ENCODE measurements at regions not wholly inside any gene's neighbourhood (a gene's known extent, or its start where the extent isn't known, plus 50 kb on each side); places are given as distances from the start of the nearest gene placed in this dataset.

- DNase-seq: no peak
Measured at GRCh38 chr11:122268601-122269130, 152.7 kb upstream of the BLID start.

GRCh38 chr11:122267602-122268001 lies 151.6 kb upstream of the BLID start:
- DNase-seq: no peak

DNA sequence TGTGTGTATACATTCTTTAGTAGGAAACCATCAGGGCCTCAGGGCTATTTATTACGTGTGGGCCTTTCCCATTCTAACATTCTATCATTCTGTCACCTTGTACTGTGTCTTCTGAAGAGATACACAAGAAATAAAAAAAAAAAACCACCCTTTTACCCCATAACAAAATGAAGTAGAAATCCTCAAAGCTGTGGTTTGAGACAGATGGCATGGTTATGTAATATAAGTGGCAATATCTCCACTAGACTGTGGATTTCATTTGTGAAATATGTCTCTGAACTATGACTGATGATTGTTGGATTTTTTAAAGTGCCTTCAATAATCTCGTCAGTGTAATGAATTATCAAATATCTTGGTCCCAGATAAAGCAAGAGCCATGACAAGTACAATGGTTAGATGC lies 150.0 kb upstream of the BLID start:
- no peak for DNase-seq

GRCh38 chr11:122264121-122264520 lies 148.1 kb upstream of the BLID start:
- DNase-seq: no peak

DNA sequence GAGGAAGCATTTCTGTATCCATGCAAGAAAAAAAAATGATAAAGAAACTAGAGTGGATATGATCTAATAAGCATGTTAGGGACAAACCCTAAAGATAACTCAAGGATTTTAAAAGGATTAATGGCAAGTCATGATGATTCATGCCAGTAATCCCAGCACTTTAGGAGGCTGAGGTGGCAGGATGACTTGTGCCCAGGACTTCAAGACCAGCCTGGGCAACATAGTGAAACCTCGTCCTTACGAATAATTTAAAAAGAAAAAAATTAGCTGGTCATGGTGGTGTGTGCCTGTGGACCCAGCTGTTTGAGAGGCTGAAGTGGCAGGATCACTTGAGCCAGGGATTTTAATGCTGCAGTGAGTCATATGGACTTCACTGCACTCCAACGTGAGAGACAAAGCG lies 145.5 kb upstream of the BLID start:
- DNase-seq: no peak

DNA sequence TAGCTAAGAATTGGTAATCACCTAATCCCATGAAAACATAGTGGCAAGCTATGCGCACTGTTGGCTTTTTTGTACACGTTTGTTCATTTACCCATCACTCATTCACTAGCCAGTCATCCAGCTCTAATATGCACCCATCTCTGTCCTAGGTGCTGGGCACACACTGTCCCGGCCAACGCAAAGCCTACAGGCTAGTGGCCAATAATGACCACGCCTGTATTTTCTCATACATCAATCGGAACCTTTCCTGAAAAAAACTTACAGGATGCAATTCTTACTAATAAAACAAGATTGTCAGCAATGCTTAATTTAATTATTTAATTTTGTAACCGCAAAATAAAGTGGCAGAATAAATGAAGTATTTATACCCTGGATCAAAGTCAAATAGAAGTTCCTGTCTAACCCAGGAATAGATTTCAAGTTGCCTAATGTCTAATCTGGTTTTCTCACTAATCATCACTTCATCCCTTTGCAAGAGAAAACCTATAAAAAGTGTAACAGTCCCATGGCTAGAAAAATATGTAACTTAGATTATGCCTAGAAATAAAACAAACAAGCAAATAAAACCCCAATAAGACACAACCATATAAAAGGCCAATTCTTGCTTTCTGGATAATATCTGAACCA lies 143.3 kb upstream of the BLID start:
- no peak for DNase-seq

GRCh38 chr11:122258446-122259194 lies 142.6 kb upstream of the BLID start:
- no peak for DNase-seq

- no peak for DNase-seq
Measured at GRCh38 chr11:122253589-122254231, 137.7 kb upstream of the BLID start.

DNA sequence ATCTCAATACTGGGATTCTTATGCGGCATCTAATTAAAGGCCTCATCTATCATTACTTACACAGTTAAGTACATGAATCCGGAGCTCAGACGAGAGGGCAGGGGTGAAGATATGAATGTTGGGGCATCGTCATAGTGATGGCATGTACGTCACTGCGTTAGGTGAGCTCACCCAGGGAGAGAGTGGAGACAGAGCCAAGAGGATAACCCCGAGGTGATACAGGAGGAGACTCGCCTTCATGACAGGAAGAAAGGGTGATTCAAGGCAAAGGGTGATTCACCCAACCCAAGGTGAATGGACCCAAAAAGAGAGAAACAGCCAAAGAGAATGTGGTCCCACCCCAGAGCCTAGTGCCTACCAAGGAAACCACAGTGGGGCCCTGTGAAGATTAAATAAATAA lies 132.9 kb upstream of the BLID start:
- no peak for DNase-seq

- no peak for DNase-seq
Measured at GRCh38 chr11:122248131-122248530, 132.1 kb upstream of the BLID start.

- DNase-seq: no peak
Measured at GRCh38 chr11:122246874-122247273, 130.9 kb upstream of the BLID start.

DNA sequence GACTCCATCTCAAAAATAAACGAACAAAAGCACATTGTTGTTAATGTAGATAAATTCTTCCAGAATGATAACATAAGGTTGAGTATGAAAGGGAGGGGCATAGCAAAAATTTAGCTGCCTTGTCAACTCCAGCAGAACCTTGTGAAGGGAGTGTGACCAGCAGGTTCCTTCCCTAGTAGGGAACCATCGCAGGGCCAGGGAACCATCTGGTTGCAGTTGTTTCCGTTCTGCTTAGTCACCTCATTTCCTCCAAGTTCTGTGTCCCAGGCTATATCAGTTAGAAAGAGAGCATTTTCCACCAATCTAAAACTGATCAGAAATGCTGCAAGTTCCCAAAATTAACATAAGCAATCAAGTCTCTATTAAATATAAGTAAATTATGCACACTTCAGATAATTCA lies 126.7 kb upstream of the BLID start:
- no peak for DNase-seq

DNA sequence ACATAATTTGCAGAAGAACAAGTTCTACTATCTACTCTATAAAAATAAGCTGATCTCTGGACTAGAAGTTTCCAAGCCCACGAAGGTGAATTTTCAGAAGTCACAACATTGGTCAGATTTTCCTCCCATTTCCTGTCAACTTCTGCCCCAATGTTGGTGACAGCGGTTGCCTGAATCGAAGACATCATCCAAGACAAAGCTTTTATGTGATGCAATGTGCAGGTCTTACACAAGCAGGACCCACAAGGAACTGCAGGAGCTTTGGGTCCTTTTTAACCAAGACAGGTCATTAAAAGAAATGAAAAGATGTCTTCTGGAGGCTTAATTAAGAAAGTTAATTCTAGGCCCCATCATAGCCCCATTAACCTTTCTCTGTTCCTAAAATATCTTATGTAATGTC lies 125.6 kb upstream of the BLID start:
- no peak for DNase-seq

GRCh38 chr11:122240638-122241037 lies 124.6 kb upstream of the BLID start:
- no peak for DNase-seq

- no peak for DNase-seq
Measured at GRCh38 chr11:122235615-122236014, 119.6 kb upstream of the BLID start.

DNA sequence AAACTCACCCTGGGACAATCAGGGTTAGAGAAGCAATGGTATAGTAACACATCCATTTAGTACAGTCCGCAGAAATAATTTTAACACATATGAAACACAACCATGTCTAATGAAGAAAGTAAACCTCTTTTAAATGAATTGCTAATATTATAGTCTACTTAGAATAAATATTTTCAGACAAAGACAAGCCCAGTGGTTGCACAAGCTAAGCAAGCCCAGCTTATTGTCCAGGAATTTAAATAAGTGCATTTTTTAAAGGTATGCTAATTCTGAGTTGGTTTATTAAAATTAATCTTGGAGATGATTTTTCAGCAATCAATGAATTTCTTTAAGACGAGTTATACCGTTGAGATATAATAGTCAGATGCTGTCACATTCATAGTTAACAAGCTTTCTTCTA lies 118.8 kb upstream of the BLID start:
- no peak for DNase-seq

- no peak for DNase-seq
Measured at GRCh38 chr11:122234257-122234656, 118.2 kb upstream of the BLID start.

- DNase-seq: no peak
Measured at GRCh38 chr11:122232985-122233384, 117.0 kb upstream of the BLID start.

DNA sequence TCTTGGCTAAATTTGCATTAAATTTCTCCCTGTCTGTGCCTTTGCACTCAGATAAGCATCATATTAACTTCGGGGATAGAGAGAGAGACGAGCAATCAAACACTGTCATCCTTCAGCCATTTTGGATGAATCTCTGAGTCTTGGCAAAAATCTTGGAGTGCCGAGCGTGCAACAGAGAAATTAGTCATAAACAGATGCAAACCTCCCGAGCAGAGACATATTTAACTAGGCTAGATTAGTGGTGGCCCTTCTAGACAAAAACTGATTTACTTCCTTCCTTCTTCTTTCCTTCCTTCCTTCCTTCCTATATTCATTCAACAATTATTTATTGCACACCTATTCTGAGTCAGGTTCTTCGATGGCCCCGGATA lies 114.4 kb upstream of the BLID start:
- DNase-seq: no peak

GRCh38 chr11:122229481-122230384 lies 113.7 kb upstream of the BLID start:
- no peak for DNase-seq

DNA sequence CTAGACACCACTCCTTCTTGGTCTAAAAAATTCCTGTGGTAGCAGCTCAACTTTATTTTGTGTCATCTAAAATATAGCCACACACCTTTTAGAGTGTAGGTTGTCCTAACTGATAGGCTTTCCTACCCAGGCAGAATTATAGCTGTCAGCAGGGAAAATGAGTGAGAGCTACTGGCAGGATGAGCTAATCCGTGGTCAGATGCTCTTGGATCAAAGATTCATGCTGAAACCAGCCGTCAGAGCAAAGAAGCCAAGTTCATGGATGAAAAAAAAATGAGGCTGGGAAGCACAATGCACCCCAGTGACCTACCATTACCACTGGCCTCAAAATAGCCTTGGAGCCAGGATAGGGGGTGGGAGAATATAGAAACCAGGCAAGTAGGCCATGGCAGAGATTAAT lies 113.1 kb upstream of the BLID start:
- no peak for DNase-seq

GRCh38 chr11:122226810-122227379 lies 110.9 kb upstream of the BLID start:
- DNase-seq: no peak

GRCh38 chr11:122224867-122225266 lies 108.9 kb upstream of the BLID start:
- DNase-seq: no peak
